GM12878 (cell line): ENCODE measurements at regions not wholly inside any gene's neighbourhood (a gene's known extent, or its start where the extent isn't known, plus 50 kb on each side); places are given as distances from the start of the nearest gene placed in this dataset.

Experiments
- HDAC2 ChIP-seq: fragments of 200-600 bp; sonication (generic); IDR thresholded peaks from 2 replicates; pipeline ENCODE4 v1.6.1; 2017
- MYB ChIP-seq: fragments of 150-350 bp; IDR thresholded peaks from 2 replicates; pipeline ENCODE4 v1.6.1; 2014; ENCODE audit warnings: mild to moderate bottlenecking, low read depth, low read length, borderline replicate concordance
- POLR2AphosphoS5 ChIP-seq: IDR thresholded peaks from 2 replicates; pipeline ENCODE4 v1.6.1; 2011; ENCODE audit warnings: mild to moderate bottlenecking, low read length, inconsistent platforms
- RAD51 ChIP-seq: fragments of 450-650 bp; IDR thresholded peaks from 2 replicates; pipeline ENCODE4 v1.6.1; 2016; ENCODE audit warnings: moderate library complexity, mild to moderate bottlenecking, inconsistent platforms
- TF ChIP-seq, protein P1 (sequence below), 3 experiments: IDR thresholded peaks in 2 of 3; conservative IDR thresholded peaks in 1 of 3; 2 replicates each; pipeline ENCODE4 v1.5.1; 2011; ENCODE audit warnings: low read depth in 3 of 3, low read length in 3 of 3, mild to moderate bottlenecking in 3 of 3, control low read depth in 2 of 3, moderate library complexity in 2 of 3, inconsistent platforms in 1 of 3, mixed read lengths in 1 of 3; ENCODE audit not compliant: control insufficient read depth in 2 of 3, insufficient read depth in 1 of 3; ENCODE audit errors: extremely low read depth in 1 of 3
- TF ChIP-seq, protein P2 (sequence below): IDR thresholded peaks from 2 replicates; pipeline ENCODE4 v1.6.1; 2011; ENCODE audit warnings: borderline replicate concordance, low read depth, mild to moderate bottlenecking, moderate library complexity, mixed read lengths, low read length; ENCODE audit not compliant: insufficient read depth; ENCODE audit errors: extremely low read length

DNA sequence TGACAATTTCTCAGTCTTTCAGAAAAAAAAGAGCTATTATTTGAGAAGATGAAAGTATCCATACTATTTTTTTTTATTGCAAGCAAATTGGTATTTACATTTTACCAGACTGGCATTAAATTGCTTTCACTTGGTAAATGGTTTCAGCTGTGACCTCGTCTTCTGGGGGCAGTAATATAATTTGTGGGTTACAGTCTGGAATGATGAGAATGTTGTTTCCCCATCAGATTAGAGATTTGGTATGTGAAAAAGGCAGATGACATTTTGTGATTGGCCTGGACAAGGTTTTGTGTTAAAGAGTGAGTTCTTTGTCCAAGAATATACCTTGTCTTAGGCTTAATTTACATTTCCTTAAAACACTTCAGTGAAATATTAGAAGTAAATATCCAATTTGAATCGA, 390.1 kb upstream of the ST6GAL2 start:
- TF ChIP-seq, protein P1, sequence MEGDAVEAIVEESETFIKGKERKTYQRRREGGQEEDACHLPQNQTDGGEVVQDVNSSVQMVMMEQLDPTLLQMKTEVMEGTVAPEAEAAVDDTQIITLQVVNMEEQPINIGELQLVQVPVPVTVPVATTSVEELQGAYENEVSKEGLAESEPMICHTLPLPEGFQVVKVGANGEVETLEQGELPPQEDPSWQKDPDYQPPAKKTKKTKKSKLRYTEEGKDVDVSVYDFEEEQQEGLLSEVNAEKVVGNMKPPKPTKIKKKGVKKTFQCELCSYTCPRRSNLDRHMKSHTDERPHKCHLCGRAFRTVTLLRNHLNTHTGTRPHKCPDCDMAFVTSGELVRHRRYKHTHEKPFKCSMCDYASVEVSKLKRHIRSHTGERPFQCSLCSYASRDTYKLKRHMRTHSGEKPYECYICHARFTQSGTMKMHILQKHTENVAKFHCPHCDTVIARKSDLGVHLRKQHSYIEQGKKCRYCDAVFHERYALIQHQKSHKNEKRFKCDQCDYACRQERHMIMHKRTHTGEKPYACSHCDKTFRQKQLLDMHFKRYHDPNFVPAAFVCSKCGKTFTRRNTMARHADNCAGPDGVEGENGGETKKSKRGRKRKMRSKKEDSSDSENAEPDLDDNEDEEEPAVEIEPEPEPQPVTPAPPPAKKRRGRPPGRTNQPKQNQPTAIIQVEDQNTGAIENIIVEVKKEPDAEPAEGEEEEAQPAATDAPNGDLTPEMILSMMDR (IDR thresholded peaks at IDR 0.05 in 2 of 3, conservative IDR thresholded peaks at IDR 0.05 in 1 of 3; ENCODE audit: control insufficient read depth in 2 of 3, extremely low read depth in 1 of 3, insufficient read depth in 1 of 3, low read depth in 3 of 3, low read length in 3 of 3): no peak
- TF ChIP-seq HDAC2 (no peak), POLR2AphosphoS5 (no peak), MYB (no peak), RAD51 (no peak)
- TF ChIP-seq, protein P2, sequence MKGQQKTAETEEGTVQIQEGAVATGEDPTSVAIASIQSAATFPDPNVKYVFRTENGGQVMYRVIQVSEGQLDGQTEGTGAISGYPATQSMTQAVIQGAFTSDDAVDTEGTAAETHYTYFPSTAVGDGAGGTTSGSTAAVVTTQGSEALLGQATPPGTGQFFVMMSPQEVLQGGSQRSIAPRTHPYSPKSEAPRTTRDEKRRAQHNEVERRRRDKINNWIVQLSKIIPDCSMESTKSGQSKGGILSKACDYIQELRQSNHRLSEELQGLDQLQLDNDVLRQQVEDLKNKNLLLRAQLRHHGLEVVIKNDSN: no peak
